ENCODE measurements at regions not wholly inside any gene's neighbourhood (a gene's known extent, or its start where the extent isn't known, plus 50 kb on each side); places are given as distances from the start of the nearest gene placed in this dataset.
A peak's percentile ranks its signal among the peaks of the same experiment; 100 is the strongest.

DNA sequence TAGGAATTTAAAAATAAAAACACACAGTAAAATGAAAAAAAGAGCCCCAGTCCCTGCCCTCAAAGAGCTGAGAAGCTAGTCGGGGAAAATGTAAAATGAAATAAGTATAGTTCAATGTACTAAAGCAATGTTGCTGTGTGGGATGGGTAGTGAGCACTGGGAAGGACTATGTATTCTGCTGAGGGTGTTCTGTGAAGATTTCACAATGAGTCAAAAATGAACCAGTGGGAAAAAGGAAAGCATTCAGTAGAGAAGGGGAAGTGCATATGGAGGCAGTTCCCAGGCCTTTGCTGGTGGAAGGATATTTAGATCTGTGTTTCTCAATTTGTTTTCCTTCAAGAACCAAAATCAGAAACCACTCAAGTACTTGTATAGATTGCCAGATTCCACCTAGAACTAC lies 1094.7 kb upstream of the KLHL29 start:
- in situ Hi-C loops (cut with HindIII; ENCODE audit: low pct_unique_long_range_greater_than_20kb, low sequenced_read_pairs) = no loop called here
- TF ChIP-seq JUND (IDR thresholded peaks at IDR 0.05; ENCODE audit: low read depth) = no peak
- no peak for DNase-seq (ENCODE audit: low read depth in 1 of 2, low spot score in 1 of 2)

DNA sequence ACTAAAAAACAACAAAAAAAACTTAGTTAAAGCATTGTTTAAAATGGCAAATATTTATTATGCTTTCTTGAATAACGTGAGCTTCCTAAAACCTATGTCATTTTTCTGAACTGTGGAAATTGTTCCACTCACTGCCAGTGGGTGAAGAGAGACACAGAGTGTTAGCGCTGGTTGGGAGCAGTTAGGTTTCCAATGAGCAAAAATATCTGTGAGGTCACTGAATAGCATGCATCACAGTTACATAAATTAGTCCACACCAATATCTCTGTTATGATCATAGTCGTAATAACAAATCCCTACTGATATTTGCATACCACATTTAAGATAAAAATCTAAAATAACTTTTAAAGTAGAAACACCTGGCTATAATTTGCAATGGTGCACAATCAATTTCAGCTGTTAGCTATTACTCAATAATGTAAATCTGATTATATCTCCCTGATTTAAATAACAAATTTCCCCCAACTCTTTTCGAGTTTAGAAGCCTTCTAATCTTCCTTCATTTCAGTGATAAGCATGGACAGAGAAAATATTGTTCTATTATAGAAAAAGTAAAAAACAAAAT lies 1094.0 kb upstream of the KLHL29 start:
- TF ChIP-seq JUND (IDR thresholded peaks at IDR 0.05; ENCODE audit: low read depth) = no peak
- no peak for DNase-seq (ENCODE audit: low read depth in 1 of 2, low spot score in 1 of 2)
- in situ Hi-C loops (cut with HindIII; ENCODE audit: low pct_unique_long_range_greater_than_20kb, low sequenced_read_pairs) = no loop called here

DNA sequence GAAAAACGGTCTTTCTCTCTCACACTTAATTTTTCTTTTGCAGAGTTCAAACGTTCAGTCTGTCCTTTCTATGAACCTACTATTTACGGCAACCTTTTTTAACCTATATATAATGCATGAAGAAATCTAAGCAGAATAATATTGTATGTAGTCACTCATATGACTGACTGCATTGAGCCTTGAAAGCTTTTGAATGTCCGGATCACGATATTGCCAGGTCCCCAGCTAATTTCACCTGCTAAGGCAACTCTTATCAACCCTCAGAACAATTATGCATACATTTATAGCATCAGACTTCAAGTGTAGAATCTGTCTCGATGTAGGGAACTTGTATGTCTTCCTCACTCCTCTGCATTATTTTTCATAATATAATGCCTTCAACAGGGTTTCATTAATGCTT lies 1083.8 kb upstream of the KLHL29 start:
- no peak for TF ChIP-seq JUND (IDR thresholded peaks at IDR 0.05; ENCODE audit: low read depth)
- DNase-seq (ENCODE audit: low read depth in 1 of 2, low spot score in 1 of 2) = no peak
- in situ Hi-C loops (cut with HindIII; ENCODE audit: low pct_unique_long_range_greater_than_20kb, low sequenced_read_pairs) = no loop called here

DNA sequence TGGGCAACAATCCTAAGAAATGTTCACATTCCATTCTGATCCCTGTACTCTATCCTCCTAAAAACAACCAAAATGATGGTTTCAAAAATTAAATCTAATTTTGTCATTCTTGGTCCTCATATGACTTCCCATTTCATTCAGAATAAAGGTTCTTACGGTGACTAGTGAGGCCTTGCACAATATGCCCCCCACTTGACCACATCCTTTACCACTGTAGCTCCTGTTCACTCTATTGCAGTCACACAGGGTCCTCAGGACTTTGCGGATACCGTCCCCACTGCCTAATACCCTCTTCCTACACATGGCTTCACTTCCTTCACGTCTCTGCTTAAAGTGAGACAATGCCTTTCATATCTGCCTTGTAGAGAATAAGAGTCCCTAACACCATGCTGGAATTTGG lies 1058.7 kb upstream of the KLHL29 start:
- no peak for DNase-seq (ENCODE audit: low read depth in 1 of 2, low spot score in 1 of 2)
- in situ Hi-C loops (cut with HindIII; ENCODE audit: low pct_unique_long_range_greater_than_20kb, low sequenced_read_pairs) = no loop called here
- TF ChIP-seq JUND (IDR thresholded peaks at IDR 0.05; ENCODE audit: low read depth) = no peak

DNA sequence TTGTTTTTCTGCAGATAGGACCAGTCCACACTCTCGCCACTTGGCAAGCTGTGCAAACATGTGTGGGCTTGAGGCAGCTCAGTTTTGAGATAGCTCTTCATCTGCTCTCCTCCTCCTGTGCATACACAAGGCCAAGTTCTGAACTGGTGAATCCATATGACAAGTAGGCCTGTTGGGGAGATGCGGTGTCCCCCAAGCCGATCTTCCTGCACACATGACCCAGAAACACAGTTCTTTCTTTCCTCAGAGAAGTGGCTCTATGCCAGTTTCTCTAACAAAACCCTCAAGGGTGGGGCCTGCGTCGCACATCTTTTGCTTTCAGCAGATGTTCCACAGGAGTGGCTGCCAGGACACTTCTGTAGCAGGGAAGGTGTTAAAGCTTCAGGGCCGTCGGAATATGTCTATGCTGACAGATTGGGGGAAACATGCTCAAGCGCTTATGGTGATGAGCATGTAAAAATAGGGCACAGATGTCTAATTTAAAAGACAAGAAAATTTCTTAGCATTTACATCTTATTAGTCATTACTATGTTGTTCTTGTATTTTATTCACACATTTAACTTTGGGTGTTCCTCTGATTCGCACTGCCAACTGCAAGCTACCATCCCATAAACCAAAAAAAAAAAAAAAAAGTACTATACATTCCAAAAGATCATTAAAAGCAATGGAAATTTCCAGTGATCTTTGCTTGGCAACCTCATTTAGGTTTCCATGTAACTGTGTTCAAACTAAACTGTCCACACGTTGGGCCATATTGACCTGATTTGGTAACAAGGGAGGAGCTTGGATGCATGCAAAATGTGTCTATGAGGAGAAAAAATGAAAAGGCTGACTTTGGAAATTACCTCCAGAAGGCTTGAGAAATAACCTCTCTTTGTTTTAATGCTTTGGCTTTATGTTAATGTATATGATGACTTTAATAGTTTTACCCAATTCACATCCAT lies 1055.5 kb upstream of the KLHL29 start:
- in situ Hi-C loops (cut with HindIII; ENCODE audit: low pct_unique_long_range_greater_than_20kb, low sequenced_read_pairs) = no loop called here
- no peak for TF ChIP-seq JUND (IDR thresholded peaks at IDR 0.05; ENCODE audit: low read depth)
- DNase-seq (ENCODE audit: low read depth in 1 of 2, low spot score in 1 of 2) = no peak

DNA sequence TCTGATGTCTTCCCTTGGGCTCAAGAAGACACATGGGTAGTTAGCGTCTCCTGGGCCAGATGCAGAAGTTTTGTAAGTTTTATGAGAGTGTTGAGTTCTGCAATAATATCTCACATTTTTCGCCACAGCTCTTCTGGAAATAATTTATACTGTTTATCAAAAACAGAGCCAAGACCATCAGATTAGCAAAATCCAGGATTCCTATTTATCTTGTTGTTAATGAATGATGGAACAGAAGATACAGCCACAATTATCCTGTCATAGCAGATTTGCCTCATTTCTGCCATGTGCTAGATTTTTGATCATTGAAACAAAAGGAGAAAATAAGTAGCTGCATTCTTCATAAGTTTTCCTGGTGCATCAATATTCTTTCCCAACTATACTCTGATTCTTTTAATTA lies 1048.6 kb upstream of the KLHL29 start:
- DNase-seq (ENCODE audit: low read depth in 1 of 2, low spot score in 1 of 2) = no peak
- in situ Hi-C loops (cut with HindIII; ENCODE audit: low pct_unique_long_range_greater_than_20kb, low sequenced_read_pairs) = no loop called here

DNA sequence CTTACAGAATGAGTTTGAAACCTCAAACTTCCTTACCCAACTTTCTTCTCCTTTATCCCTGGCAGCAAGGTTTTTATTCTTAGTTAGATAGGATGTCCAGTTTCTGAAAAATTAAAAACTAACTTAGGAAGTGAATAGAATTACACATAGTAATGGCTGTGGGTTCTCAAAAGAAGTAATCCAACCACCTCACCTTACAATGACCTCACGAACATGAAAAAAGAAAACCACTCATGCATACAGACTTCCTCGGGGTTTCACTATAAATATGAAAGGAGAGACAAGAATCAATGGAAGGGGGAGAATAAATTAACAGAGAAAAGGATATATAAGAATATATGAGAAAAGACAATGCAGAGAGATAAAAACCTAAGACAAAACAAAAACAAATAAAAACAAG lies 1044.3 kb upstream of the KLHL29 start:
- in situ Hi-C loops (cut with HindIII; ENCODE audit: low pct_unique_long_range_greater_than_20kb, low sequenced_read_pairs) = no loop called here
- no peak for TF ChIP-seq JUND (IDR thresholded peaks at IDR 0.05; ENCODE audit: low read depth)
- no peak for DNase-seq (ENCODE audit: low read depth in 1 of 2, low spot score in 1 of 2)

More for the DNA sequence above, 1048.6 kb upstream of the KLHL29 start:
- no peak for TF ChIP-seq JUND (IDR thresholded peaks at IDR 0.05; ENCODE audit: low read depth)

DNA sequence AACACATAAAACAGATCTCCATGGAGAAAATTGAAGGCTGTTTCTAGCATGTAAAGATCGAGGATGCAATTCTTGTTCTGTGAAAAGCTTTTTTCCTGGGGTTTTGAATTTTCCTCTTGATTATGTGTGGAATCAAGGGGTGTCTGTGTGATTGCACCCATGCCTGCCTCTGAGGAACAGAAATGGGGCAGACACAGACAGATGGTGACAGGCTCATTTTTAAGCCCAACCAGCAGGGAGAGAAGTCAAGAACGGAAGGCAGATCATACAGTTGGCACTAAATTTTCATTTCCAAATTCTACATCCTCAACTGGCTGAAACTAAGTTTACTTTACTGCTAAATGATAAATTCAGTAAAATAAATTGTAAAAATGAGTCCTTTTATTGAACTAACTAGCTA lies 1037.7 kb upstream of the KLHL29 start:
- in situ Hi-C loops (cut with HindIII; ENCODE audit: low pct_unique_long_range_greater_than_20kb, low sequenced_read_pairs) = no loop called here
- no peak for TF ChIP-seq JUND (IDR thresholded peaks at IDR 0.05; ENCODE audit: low read depth)
- no peak for DNase-seq (ENCODE audit: low read depth in 1 of 2, low spot score in 1 of 2)

DNA sequence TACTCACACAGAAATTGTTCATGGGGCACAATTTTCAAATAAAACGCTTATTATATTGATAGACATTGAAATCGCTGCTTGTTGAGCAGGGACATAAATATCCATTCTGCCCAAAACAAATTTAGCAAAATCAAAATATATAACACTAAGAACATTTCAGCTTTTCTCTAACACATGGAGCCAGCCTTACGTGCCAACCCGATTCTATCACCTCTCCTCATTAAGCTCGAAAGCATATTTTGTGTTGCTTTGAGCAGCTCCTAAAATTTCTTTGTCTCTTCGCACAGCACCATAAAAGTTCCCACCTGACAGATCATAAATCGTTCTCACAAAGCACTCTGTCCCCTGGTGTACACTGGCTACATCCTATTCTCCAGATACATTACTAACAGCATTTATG lies 1034.4 kb upstream of the KLHL29 start:
- no peak for DNase-seq (ENCODE audit: low read depth in 1 of 2, low spot score in 1 of 2)
- in situ Hi-C loops (cut with HindIII; ENCODE audit: low pct_unique_long_range_greater_than_20kb, low sequenced_read_pairs) = no loop called here
- no peak for TF ChIP-seq JUND (IDR thresholded peaks at IDR 0.05; ENCODE audit: low read depth)

DNA sequence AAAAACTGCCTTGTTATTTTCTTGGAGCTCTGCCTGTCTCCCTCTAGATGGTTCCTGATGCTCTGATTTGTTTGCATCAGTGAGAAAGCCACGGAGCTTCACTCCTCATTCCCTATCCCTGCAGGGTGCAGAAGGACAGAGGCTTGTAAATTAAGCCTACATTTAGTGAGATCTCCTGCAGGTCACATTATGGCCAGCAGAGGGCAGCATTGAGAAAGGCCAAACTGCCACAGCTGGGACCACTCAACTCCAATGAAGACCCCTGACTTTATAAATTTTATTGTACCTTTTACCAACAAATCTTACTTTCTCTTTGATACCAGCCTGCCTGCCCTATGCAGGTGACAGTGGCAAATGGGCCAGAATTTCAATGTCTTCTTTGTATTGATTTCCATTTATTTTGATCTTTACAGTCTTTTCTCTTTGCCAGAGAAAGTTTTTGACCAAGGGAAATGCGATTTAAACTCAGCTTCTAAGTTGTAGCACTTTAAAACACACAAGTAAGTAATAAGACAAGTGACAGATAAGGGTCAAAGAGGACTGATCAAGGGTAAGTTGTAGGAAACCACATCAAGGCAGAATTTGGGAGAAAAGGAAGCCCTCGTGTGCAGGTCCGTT lies 1029.1 kb upstream of the KLHL29 start:
- no peak for TF ChIP-seq JUND (IDR thresholded peaks at IDR 0.05; ENCODE audit: low read depth)
- in situ Hi-C loops (cut with HindIII; ENCODE audit: low pct_unique_long_range_greater_than_20kb, low sequenced_read_pairs) = no loop called here
- DNase-seq (ENCODE audit: low read depth in 1 of 2, low spot score in 1 of 2) = peak; percentile 3 to 10

DNA sequence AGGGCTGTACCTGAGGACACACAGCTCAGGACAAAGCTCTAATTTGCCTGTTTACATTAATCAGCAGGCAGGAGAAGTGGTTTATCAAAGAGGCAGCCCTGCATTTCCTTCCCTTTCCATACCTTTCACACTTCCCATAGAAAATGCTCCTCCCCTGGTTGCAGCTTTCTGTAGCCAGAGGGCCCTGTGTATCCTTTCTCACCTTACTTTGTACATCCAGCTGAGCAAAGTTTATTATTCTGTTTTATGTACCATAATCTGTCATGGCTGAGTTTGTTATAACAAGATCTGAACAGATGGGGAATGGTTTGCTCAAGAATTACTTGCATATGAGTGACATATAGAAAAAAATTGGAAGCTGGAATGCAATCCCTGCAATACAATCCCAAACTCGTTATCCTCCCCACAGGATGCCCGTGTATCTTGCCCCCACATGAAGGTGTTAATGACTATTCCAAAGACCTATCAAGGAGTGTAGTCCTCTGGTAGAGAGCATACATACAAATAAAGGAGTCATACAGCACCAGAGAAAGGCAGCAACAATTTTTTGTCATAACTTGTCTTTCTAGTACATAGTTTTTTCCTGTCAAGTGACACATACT lies 1025.8 kb upstream of the KLHL29 start:
- in situ Hi-C loops (cut with HindIII; ENCODE audit: low pct_unique_long_range_greater_than_20kb, low sequenced_read_pairs) = no loop called here
- TF ChIP-seq JUND (IDR thresholded peaks at IDR 0.05; ENCODE audit: low read depth) = no peak
- no peak for DNase-seq (ENCODE audit: low read depth in 1 of 2, low spot score in 1 of 2)

DNA sequence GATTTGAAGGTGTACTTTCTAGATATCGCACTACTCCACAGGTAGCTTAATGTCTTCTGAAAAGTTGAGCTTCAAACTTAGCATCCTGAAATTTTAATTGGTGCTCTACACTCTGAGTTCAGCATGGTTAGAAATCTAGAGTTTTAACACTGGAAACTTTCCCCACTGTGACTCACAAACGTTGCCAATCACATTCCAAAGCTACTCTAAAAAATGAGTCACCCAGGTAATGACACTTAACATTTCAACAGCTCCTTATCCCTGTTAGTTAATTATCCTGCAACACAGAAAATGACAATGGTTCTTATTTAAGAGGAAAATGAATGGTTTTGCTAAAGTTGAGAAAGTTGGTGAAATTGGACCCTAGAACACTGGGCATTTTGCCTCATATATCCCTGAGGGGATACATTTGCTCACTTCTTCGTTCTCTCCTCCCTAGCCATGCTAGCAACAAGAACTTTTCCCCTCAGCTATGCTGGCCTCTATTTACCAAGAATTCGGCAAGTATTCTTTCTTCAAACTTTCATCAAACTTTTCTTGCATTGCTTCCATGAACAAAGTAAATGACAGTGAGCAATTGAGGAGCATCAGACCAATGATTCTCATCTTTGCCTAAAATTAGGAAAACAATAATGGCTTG lies 1024.1 kb upstream of the KLHL29 start:
- no peak for DNase-seq (ENCODE audit: low read depth in 1 of 2, low spot score in 1 of 2)
- no peak for TF ChIP-seq JUND (IDR thresholded peaks at IDR 0.05; ENCODE audit: low read depth)
- in situ Hi-C loops (cut with HindIII; ENCODE audit: low pct_unique_long_range_greater_than_20kb, low sequenced_read_pairs) = no loop called here
